HEK293T (cell line): ENCODE measurements at regions not wholly inside any gene's neighbourhood (a gene's known extent, or its start where the extent isn't known, plus 50 kb on each side); places are given as distances from the start of the nearest gene placed in this dataset.
A peak's percentile ranks its signal among the peaks of the same experiment; 100 is the strongest.
"Not testable (repeated sequence)": the region's sequence is repeated elsewhere in the genome, so short reads cannot be mapped to it uniquely, and the experiment has no call there.

ENCODE experiments used
- CTCF ChIA-PET: fragments of 350-600 bp; formaldehyde crosslinking; extraction: SDS; loops from one replicate; lab custom pipeline; 2021; ENCODE audit warnings: antibody characterized with exemption, inconsistent platforms; lab: Yijun Ruan, JAX
- POLR2A ChIA-PET: fragments of 350-600 bp; formaldehyde crosslinking; extraction: SDS; loops from one replicate; lab custom pipeline; 2020; ENCODE audit warnings: antibody characterized with exemption, inconsistent platforms; lab: Yijun Ruan, JAX
- DNase-seq: peaks from one replicate; pipeline ENCODE4 v3.0.0; 2012; ENCODE audit warnings: mixed read lengths; ENCODE audit errors: extremely low spot score
- ARNT ChIP-seq: fragments of 450-650 bp; IDR thresholded peaks from 2 replicates; pipeline ENCODE4 v1.6.1; 2017; ENCODE audit warnings: mild to moderate bottlenecking
- BHLHE40 ChIP-seq: fragments of 450-650 bp; IDR thresholded peaks from 2 replicates; pipeline ENCODE4 v1.6.1; 2016; ENCODE audit warnings: mild to moderate bottlenecking, moderate library complexity, borderline replicate concordance
- CTBP1 ChIP-seq: fragments of 450-650 bp; IDR thresholded peaks from 2 replicates; pipeline ENCODE4 v1.6.1; 2016; ENCODE audit warnings: borderline replicate concordance
- ELF4 ChIP-seq: fragments of 450-650 bp; IDR thresholded peaks from 2 replicates; pipeline ENCODE4 v1.6.1; 2017; ENCODE audit warnings: antibody characterized with exemption
- FOXA1 ChIP-seq: fragments of 450-650 bp; IDR thresholded peaks from 2 replicates; pipeline ENCODE4 v1.6.1; 2016; ENCODE audit warnings: mild to moderate bottlenecking
- FOXK2 ChIP-seq: fragments of 450-650 bp; IDR thresholded peaks from 2 replicates; pipeline ENCODE4 v1.6.1; 2016; ENCODE audit warnings: mild to moderate bottlenecking
- FOXM1 ChIP-seq: fragments of 450-650 bp; IDR thresholded peaks from 2 replicates; pipeline ENCODE4 v1.6.1; 2017; ENCODE audit warnings: mild to moderate bottlenecking, borderline replicate concordance
- HDGF ChIP-seq: fragments of 450-650 bp; IDR thresholded peaks from 2 replicates; pipeline ENCODE4 v1.6.1; 2017; ENCODE audit warnings: antibody characterized with exemption, borderline replicate concordance
- L3MBTL2 ChIP-seq: fragments of 450-650 bp; conservative IDR thresholded peaks from 2 replicates; pipeline ENCODE4 v1.6.1; 2016; ENCODE audit warnings: mild to moderate bottlenecking
- LEF1 ChIP-seq: fragments of 450-650 bp; IDR thresholded peaks from 2 replicates; pipeline ENCODE4 v1.6.1; 2017; ENCODE audit warnings: mild to moderate bottlenecking, borderline replicate concordance
- NFRKB ChIP-seq: fragments of 450-650 bp; IDR thresholded peaks from 2 replicates; pipeline ENCODE4 v1.6.1; 2016; ENCODE audit warnings: mild to moderate bottlenecking, moderate library complexity
- SP1 ChIP-seq: fragments of 450-650 bp; IDR thresholded peaks from 2 replicates; pipeline ENCODE4 v1.6.1; 2017
- SUZ12 ChIP-seq: fragments of 450-650 bp; IDR thresholded peaks from 2 replicates; pipeline ENCODE4 v1.6.1; 2016; ENCODE audit warnings: mild to moderate bottlenecking
- TARDBP ChIP-seq: fragments of 450-650 bp; IDR thresholded peaks from 2 replicates; pipeline ENCODE4 v1.6.1; 2016
- ZNF384 ChIP-seq: fragments of 450-650 bp; IDR thresholded peaks from 2 replicates; pipeline ENCODE4 v1.6.1; 2016
- TF ChIP-seq, protein P1 (sequence below): fragments of 450-650 bp; IDR thresholded peaks from 2 replicates; pipeline ENCODE4 v1.6.1; 2016

DNA sequence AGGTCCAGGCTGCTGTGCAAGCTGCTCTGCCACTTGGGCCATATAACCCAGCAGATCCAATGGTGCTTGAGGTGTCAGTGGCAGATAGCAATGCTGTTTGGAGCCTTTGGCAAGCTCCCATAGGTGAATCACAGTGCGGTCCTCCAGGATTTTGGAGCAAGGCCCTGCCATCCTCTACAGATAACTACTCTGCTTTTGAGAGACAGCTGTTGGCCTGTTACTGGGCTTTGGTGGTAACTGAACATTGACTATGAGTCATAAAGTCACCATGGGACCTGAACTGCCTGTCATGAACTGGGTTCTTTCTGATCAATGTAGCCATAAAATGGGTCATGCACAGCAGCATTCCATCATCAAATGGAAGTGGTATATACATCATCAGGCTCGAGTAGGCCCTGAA is 92.0 kb upstream of the IGLL5 start:
- CTCF ChIA-PET, POLR2A ChIA-PET, DNase-seq: not testable (repeated sequence)
- TF ChIP-seq, protein P1, sequence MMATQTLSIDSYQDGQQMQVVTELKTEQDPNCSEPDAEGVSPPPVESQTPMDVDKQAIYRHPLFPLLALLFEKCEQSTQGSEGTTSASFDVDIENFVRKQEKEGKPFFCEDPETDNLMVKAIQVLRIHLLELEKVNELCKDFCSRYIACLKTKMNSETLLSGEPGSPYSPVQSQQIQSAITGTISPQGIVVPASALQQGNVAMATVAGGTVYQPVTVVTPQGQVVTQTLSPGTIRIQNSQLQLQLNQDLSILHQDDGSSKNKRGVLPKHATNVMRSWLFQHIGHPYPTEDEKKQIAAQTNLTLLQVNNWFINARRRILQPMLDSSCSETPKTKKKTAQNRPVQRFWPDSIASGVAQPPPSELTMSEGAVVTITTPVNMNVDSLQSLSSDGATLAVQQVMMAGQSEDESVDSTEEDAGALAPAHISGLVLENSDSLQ: peak; percentile 38; the same call in 1 of the 2 replicates

DNA sequence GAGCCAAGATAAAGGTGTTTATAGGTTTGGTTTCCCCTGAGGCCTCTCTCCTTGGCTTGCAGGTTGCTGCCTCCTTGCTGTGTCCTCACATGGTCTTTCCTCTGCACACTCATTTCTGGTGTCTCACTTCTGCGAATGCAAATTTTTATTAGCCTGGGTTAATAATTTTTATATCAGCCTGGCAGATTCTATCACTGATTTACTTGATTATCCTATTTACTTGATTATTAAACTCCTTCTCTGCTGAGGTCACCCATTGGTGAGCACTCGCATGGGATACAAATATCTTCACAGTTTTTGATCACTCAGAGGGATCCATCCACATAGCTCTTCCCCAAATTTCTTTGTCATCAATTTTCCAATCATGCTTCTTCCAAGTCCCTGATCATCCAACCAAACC is 90.9 kb upstream of the IGLL5 start:
- DNase-seq: no peak
- POLR2A ChIA-PET: no interaction called here
- CTCF ChIA-PET: no interaction called here
- no peak for TF ChIP-seq FOXA1
- TF ChIP-seq SP1: no peak
- TF ChIP-seq TARDBP: no peak
- TF ChIP-seq ELF4: no peak
- TF ChIP-seq LEF1: no peak
- TF ChIP-seq NFRKB: no peak
- TF ChIP-seq SUZ12: no peak
- TF ChIP-seq ZNF384: no peak
- TF ChIP-seq HDGF: no peak
- TF ChIP-seq CTBP1: no peak
- no peak for TF ChIP-seq FOXK2
- TF ChIP-seq ARNT: no peak
- TF ChIP-seq, protein P1: no peak
- TF ChIP-seq BHLHE40: no peak
- no peak for TF ChIP-seq L3MBTL2
- TF ChIP-seq FOXM1: no peak

DNA sequence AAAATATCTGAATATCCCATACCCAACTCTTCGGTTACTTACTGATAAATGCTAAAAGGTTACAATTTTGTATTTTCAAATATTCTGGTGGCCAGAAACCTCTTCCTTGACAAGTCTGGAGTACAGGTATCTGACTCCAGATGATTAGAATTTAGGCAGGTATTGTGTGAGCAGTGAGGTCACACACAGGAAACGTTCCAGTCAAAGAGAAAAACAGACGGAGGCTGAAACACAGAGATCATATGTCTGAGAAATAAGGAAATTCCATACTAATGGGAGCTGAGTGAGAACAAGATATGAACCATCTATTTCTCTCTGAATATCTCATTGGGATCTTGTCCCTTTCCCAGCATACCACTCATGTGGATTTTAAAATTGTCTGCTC is 89.4 kb upstream of the IGLL5 start:
- ChIA-PET POLR2A (no interaction called here), CTCF (interaction anchor here (1.2 to 2.7 kb wide), 2 partner anchors 9 to 86 kb away, joined by 6 read pairs; no protein-coding TSS in a partner anchor)
- no peak for TF ChIP-seq ZNF384
- TF ChIP-seq SUZ12: no peak
- TF ChIP-seq, protein P1: no peak
- no peak for TF ChIP-seq SP1
- no peak for TF ChIP-seq FOXM1
- no peak for TF ChIP-seq CTBP1
- no peak for TF ChIP-seq L3MBTL2
- no peak for TF ChIP-seq ELF4
- TF ChIP-seq LEF1: no peak
- TF ChIP-seq FOXK2: no peak
- TF ChIP-seq TARDBP: no peak
- no peak for TF ChIP-seq FOXA1
- TF ChIP-seq NFRKB: no peak
- no peak for TF ChIP-seq HDGF
- TF ChIP-seq BHLHE40: no peak
- no peak for TF ChIP-seq ARNT
- no peak for DNase-seq

DNA sequence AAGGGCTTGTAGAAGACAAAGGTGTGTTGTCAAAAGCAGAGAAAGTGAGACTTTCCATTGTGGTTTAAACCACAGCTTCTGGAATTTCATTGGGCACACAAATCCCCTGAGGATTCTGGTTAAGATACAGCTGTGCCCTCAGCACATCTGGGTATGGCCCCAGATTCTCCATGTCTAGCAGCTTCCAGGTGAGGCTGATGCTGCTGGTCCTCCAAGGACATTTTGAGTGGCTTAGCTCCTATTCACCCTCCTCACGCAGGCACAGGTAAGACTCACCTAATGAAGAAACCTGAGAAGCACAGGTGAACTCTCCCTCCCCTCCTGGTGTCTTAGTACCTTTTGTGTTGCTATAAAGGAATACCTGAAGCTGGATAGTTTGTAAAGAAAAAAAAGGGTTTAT is 88.9 kb upstream of the IGLL5 start:
- TF ChIP-seq SUZ12: no peak
- no peak for TF ChIP-seq FOXA1
- no peak for TF ChIP-seq BHLHE40
- TF ChIP-seq ZNF384: no peak
- TF ChIP-seq L3MBTL2: no peak
- no peak for TF ChIP-seq LEF1
- no peak for TF ChIP-seq ARNT
- no peak for TF ChIP-seq HDGF
- no peak for TF ChIP-seq ELF4
- no peak for TF ChIP-seq NFRKB
- TF ChIP-seq, protein P1: no peak
- no peak for TF ChIP-seq FOXM1
- TF ChIP-seq SP1: no peak
- no peak for TF ChIP-seq TARDBP
- no peak for TF ChIP-seq CTBP1
- TF ChIP-seq FOXK2: no peak
- DNase-seq: no peak
- ChIA-PET CTCF (interaction anchor here (1.2 to 2.7 kb wide), 2 partner anchors 10 to 85 kb away, joined by 6 read pairs; no protein-coding TSS in a partner anchor), POLR2A (no interaction called here)

DNA sequence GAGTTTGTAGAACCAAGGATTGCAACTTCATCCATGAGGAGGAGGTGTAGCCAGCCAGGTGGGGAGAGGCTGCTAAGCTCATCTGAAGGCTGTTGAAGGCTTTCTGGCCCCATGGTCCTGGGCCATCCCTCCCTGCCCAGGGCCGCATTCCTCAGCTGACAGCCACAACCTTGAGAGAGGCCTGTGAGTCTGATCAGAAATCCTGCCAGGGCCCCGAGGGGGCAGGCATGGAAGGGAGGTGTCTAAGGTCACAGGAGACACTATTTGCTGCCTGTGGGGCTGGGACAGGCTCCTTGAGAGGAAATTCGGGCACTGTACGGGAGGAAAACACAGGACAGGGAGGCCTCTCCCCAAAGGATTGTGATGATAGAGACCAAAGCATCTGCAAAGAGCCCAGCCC is 88.1 kb upstream of the IGLL5 start:
- CTCF ChIA-PET: interaction anchor here (2.7 kb wide), 1 partner anchor 85 kb away, joined by 6 read pairs; no protein-coding TSS in a partner anchor
- TF ChIP-seq BHLHE40 (no peak), ELF4 (no peak), NFRKB (no peak), ZNF384 (no peak), FOXM1 (no peak), LEF1 (no peak), FOXK2 (no peak), SUZ12 (no peak), SP1 (no peak), HDGF (no peak), TARDBP (no peak), L3MBTL2 (no peak)
- DNase-seq: no peak
- POLR2A ChIA-PET: no interaction called here

DNA sequence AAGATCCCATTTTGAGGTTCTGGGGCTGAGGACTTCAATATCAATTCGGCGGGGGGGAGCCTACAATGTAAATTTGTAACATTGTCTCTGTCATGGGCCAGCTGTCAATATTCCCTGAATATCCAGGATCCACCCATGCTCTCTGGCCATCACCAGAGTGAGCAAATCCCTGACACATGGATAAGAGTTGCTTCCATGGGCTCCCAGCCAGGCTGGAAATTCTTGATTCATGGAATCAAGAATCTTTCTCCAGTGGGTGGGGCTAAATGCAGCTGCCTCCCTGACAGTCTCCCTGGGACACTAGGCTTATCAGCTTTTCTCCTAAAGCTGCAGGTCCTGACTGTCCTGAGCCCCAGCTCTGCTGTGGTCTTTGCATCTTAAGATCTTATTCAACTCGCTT is 86.9 kb upstream of the IGLL5 start:
- CTCF ChIA-PET: no interaction called here
- TF ChIP-seq FOXM1 (no peak), LEF1 (no peak), ZNF384 (no peak), SP1 (no peak), HDGF (no peak), ELF4 (no peak), FOXK2 (no peak), ARNT (no peak), FOXA1 (no peak), L3MBTL2 (no peak), BHLHE40 (no peak)
- TF ChIP-seq, protein P1: no peak
- POLR2A ChIA-PET: no interaction called here
- DNase-seq: no peak
